SK-N-MC (cell line): ENCODE measurements at regions not wholly inside any gene's neighbourhood (a gene's known extent, or its start where the extent isn't known, plus 50 kb on each side); places are given as distances from the start of the nearest gene placed in this dataset.

ENCODE experiments used
- EZH2 ChIP-seq: fragments of 200-600 bp; sonication (generic); IDR thresholded peaks from one replicate; pipeline ENCODE4 v1.6.1; 2017; ENCODE audit warnings: antibody characterized with exemption
- FOXP2 ChIP-seq: optimal IDR thresholded peaks from 2 replicates; pipeline ENCODE3; 2011; ENCODE audit warnings: mild to moderate bottlenecking, moderate library complexity; ENCODE audit not compliant: insufficient read depth; ENCODE audit errors: extremely low read length, control extremely low read depth

DNA sequence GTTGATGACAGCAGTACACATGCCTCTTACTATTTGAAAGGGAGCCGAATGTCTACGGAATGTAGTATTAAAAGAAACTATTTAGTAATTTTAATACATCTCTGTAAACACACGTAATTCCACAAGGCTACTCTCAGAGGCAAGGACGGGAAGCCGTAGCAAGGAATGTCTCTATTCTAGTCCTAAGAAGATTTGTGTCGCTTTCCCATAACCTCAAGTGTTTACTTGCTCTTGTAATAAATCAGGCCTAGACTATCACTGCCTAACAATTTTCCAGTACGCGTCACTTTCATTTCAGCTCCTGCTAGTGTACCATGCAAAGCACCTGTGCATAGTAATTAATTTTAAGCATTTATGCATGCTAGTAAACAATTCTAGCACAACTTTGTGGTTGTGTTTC, 86.7 kb downstream of the OR13H1 start:
- TF ChIP-seq FOXP2 = no peak
- TF ChIP-seq EZH2 = no peak
